GM12878 (cell line): ENCODE measurements at regions not wholly inside any gene's neighbourhood (a gene's known extent, or its start where the extent isn't known, plus 50 kb on each side); places are given as distances from the start of the nearest gene placed in this dataset.

ENCODE experiments used
- ATAC-seq: fragments of 200-7000 bp; cut with Tn5 transposase; 3 replicates; pipeline ENCODE4 v1.9.1; 2020; ENCODE audit warnings: mild to moderate bottlenecking, moderate library complexity
- BruUV-seq: library from RNA; stranded (reverse); fragments of 400-500 nt; replicated peaks from 2 replicates; lab custom pipeline; 2021; lab: Mats Ljungman, UMichigan
- CTCF ChIA-PET: fragments of 300-600 bp; sonication (Branson Sonifier 250); formaldehyde crosslinking; extraction: SDS; loops from one replicate; lab custom pipeline; 2021; ENCODE audit warnings: inconsistent platforms; lab: Yijun Ruan, JAX
- POLR2A ChIA-PET: fragments of 350-600 bp; formaldehyde crosslinking; extraction: SDS; loops from one replicate; lab custom pipeline; 2021; ENCODE audit warnings: inconsistent platforms; lab: Charles Lee
- RAD21 ChIA-PET: fragments of 300-600 bp; sonication (Branson Sonifier 250); formaldehyde crosslinking; loops from one replicate; lab custom pipeline; 2023; ENCODE audit warnings: antibody characterized with exemption; ENCODE audit not compliant: unreplicated experiment; lab: Charles Lee
- SMC1A ChIA-PET: fragments of 300-600 bp; sonication (Branson Sonifier 250); formaldehyde crosslinking; loops from one replicate; lab custom pipeline; 2023; ENCODE audit not compliant: unreplicated experiment, uncharacterized antibody; lab: Charles Lee
- DNase-seq: peaks from one replicate; pipeline ENCODE4 v3.0.0-alpha.2; 2011; ENCODE audit warnings: low read depth, low spot score
- FAIRE-seq: peaks from 3 replicates; lab custom pipeline; 2011; peaks lifted over from hg19 to GRCh38; lab: Jason Lieb, UNC
- H2AFZ ChIP-seq: 2 replicates; pipeline ENCODE4 v1.6.0; 2011; ENCODE audit warnings: low read depth, low read length, control low read depth; ENCODE audit not compliant: control insufficient read depth
- H3K27ac ChIP-seq: 2 replicates; pipeline ENCODE4 v1.5.1; 2011; ENCODE audit warnings: control low read depth; ENCODE audit not compliant: control insufficient read depth, insufficient read depth
- H3K27me3 ChIP-seq, 2 experiments: replicated peaks in 1 of 2; 2 replicates each; pipeline versions ENCODE4 v1.6.0 to v1.6.1; 2011; ENCODE audit warnings: low read length in 1 of 2; ENCODE audit not compliant: control insufficient read depth in 2 of 2, insufficient read depth in 2 of 2
- H3K36me3 ChIP-seq, 2 experiments: 2 replicates each; pipeline ENCODE4 v1.5.1; 2011; ENCODE audit warnings: low read length in 1 of 2; ENCODE audit not compliant: control insufficient read depth in 2 of 2, insufficient read depth in 2 of 2
- H3K4me1 ChIP-seq: 2 replicates; pipeline ENCODE4 v1.6.1; 2011; ENCODE audit warnings: mild to moderate bottlenecking, low read length, moderate library complexity, mixed read lengths; ENCODE audit not compliant: control insufficient read depth, insufficient read depth
- H3K4me2 ChIP-seq: 2 replicates; pipeline ENCODE4 v1.6.0; 2011; ENCODE audit warnings: control low read depth; ENCODE audit not compliant: control insufficient read depth, insufficient read depth
- H3K4me3 ChIP-seq: fragments of 200-600 bp; sonication (generic); 2 replicates; pipeline ENCODE4 v1.5.1; 2016
- H3K79me2 ChIP-seq: 2 replicates; pipeline ENCODE4 v1.6.0; 2011; ENCODE audit warnings: low read length; ENCODE audit not compliant: control insufficient read depth, insufficient read depth
- H3K9ac ChIP-seq: 2 replicates; pipeline ENCODE4 v1.8.0; 2011; ENCODE audit warnings: low read length, control low read depth, mixed read lengths; ENCODE audit not compliant: control insufficient read depth, insufficient read depth
- H3K9me3 ChIP-seq: replicated peaks from 3 replicates; pipeline ENCODE4 v1.5.1; 2011; ENCODE audit warnings: mild to moderate bottlenecking, low read length; ENCODE audit not compliant: control insufficient read depth, insufficient read depth
- H4K20me1 ChIP-seq: 2 replicates; pipeline ENCODE4 v1.6.0; 2011; ENCODE audit not compliant: control insufficient read depth, insufficient read depth
- BRCA1 ChIP-seq: IDR thresholded peaks from 2 replicates; pipeline ENCODE4 v1.6.1; 2011; ENCODE audit warnings: low read depth, low read length, improper control_type of control experiment
- CBX3 ChIP-seq: fragments of 200-600 bp; sonication (generic); IDR thresholded peaks from 2 replicates; pipeline ENCODE4 v1.6.1; 2016; ENCODE audit warnings: low read depth, borderline replicate concordance
- IKZF1 ChIP-seq: fragments of 450-650 bp; conservative IDR thresholded peaks from 2 replicates; pipeline ENCODE4 v1.6.1; 2017; ENCODE audit warnings: antibody characterized with exemption, mild to moderate bottlenecking
- KDM1A ChIP-seq: fragments of 200-600 bp; sonication (generic); IDR thresholded peaks from 2 replicates; pipeline ENCODE4 v1.6.1; 2016; ENCODE audit warnings: borderline replicate concordance
- MYB ChIP-seq: fragments of 150-350 bp; IDR thresholded peaks from 2 replicates; pipeline ENCODE4 v1.6.1; 2014; ENCODE audit warnings: mild to moderate bottlenecking, low read depth, low read length, borderline replicate concordance
- SUZ12 ChIP-seq: fragments of 200-600 bp; sonication (generic); IDR thresholded peaks from one replicate; pipeline ENCODE4 v1.6.1; 2018; ENCODE audit warnings: antibody characterized with exemption, mild to moderate bottlenecking; ENCODE audit not compliant: unreplicated experiment
- ZNF384 ChIP-seq: IDR thresholded peaks from 2 replicates; pipeline ENCODE4 v1.6.1; 2012; ENCODE audit warnings: low read depth, mild to moderate bottlenecking, low read length, improper control_type of control experiment, borderline replicate concordance
- WGBS: methylation state at CpG from one replicate; pipeline ENCODE4 v1.1.6; 2016; ENCODE audit warnings: low lambda C conversion rate; ENCODE audit not compliant: insufficient replicate concordance, insufficient coverage; ENCODE audit errors: missing lambda C conversion rate; 5-methylcytosine and 5-hydroxymethylcytosine counted together
- in situ Hi-C: fragments of 300-500 bp; cut with MboI; formaldehyde crosslinking; loops from 9 replicates; pipeline ENCODE4 v1.14.3; 2018; ENCODE audit warnings: mixed read lengths
- intact Hi-C: fragments of 100-400 bp; cut with micrococcal nuclease; formaldehyde crosslinking; loops from one replicate; pipeline ENCODE4 v1.14.2; 2022; ENCODE audit not compliant: unreplicated experiment
- TF ChIP-seq, protein P1 (sequence below): IDR thresholded peaks from 2 replicates; pipeline ENCODE4 v1.6.1; 2011; ENCODE audit warnings: low read depth, mild to moderate bottlenecking, low read length, moderate library complexity, borderline replicate concordance; ENCODE audit errors: extremely low read depth
- TF ChIP-seq, protein P2 (sequence below): fragments of 450-650 bp; IDR thresholded peaks from 2 replicates; pipeline ENCODE4 v1.6.1; 2016; ENCODE audit warnings: mild to moderate bottlenecking
- TF ChIP-seq, protein P3 (sequence below): fragments of 450-650 bp; IDR thresholded peaks from 2 replicates; pipeline ENCODE4 v1.6.1; 2017; ENCODE audit warnings: borderline replicate concordance
- TF ChIP-seq, protein P4 (sequence below): IDR thresholded peaks from 2 replicates; pipeline ENCODE4 v1.6.1; 2012; ENCODE audit warnings: low read depth, low read length, improper control_type of control experiment
- TF ChIP-seq, protein P5 (sequence below): IDR thresholded peaks from 2 replicates; pipeline ENCODE4 v1.6.1; 2012; ENCODE audit warnings: low read depth, low read length, improper control_type of control experiment

DNA sequence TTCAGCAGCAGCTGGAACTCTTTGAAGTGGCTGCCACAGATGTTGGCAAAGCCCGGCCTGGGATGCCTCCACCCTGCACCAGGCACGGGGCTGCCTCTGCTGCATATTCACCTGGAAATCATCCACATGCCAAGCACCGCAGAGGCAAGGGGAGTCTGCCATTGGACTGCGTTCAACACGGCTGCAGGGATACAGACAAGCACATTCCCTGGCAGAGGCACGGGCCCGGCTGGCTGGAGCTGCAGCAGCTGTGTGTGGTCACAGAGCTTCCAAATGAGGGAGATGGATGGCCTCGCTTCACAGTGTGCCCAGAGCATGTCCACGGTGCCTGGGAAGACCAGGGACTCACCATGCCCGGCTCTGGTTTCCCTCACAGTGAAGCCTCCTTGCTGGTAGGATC is 1378.9 kb downstream of the TBC1D22A start:
- H3K36me3 ChIP-seq: no peaks in the 10 kb centered on the region
- in situ Hi-C loops: no loop called here
- CTCF ChIA-PET: no interaction called here
- DNase-seq (no peak), ATAC-seq (no peak), FAIRE-seq (no peak)
- SMC1A ChIA-PET: no interaction called here
- H3K9me3 ChIP-seq: no peaks in the 10 kb centered on the region
- no peaks in the 10 kb centered on the region for H3K79me2 ChIP-seq
- no TSS peak for BruUV-seq
- H3K9ac ChIP-seq: no peak overlapping the region
- H4K20me1 ChIP-seq: no peaks in the 10 kb centered on the region
- no peak overlapping the region for H3K27ac ChIP-seq
- H3K4me3 ChIP-seq: no peak overlapping the region
- no peak overlapping the region for H2AFZ ChIP-seq
- H3K27me3 ChIP-seq: no peaks in the 10 kb centered on the region
- H3K4me1 ChIP-seq: peaks cover 4% of the 10 kb centered on the region; the same call in 1 of the 2 replicates
- POLR2A ChIA-PET: no interaction called here
- WGBS: 53% methylated on average over 10 of the region's 10 CpGs
- intact Hi-C loops: no loop called here
- no peak overlapping the region for H3K4me2 ChIP-seq
- TF ChIP-seq CBX3: no peak
- TF ChIP-seq, protein P1, sequence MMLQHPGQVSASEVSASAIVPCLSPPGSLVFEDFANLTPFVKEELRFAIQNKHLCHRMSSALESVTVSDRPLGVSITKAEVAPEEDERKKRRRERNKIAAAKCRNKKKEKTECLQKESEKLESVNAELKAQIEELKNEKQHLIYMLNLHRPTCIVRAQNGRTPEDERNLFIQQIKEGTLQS: no peak
- no peak for TF ChIP-seq ZNF384
- TF ChIP-seq BRCA1: no peak
- TF ChIP-seq, protein P2, sequence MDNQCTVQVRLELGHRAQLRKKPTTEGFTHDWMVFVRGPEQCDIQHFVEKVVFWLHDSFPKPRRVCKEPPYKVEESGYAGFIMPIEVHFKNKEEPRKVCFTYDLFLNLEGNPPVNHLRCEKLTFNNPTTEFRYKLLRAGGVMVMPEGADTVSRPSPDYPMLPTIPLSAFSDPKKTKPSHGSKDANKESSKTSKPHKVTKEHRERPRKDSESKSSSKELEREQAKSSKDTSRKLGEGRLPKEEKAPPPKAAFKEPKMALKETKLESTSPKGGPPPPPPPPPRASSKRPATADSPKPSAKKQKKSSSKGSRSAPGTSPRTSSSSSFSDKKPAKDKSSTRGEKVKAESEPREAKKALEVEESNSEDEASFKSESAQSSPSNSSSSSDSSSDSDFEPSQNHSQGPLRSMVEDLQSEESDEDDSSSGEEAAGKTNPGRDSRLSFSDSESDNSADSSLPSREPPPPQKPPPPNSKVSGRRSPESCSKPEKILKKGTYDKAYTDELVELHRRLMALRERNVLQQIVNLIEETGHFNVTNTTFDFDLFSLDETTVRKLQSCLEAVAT: no peak
- TF ChIP-seq MYB: no peak
- no peak for TF ChIP-seq IKZF1
- TF ChIP-seq, protein P3, sequence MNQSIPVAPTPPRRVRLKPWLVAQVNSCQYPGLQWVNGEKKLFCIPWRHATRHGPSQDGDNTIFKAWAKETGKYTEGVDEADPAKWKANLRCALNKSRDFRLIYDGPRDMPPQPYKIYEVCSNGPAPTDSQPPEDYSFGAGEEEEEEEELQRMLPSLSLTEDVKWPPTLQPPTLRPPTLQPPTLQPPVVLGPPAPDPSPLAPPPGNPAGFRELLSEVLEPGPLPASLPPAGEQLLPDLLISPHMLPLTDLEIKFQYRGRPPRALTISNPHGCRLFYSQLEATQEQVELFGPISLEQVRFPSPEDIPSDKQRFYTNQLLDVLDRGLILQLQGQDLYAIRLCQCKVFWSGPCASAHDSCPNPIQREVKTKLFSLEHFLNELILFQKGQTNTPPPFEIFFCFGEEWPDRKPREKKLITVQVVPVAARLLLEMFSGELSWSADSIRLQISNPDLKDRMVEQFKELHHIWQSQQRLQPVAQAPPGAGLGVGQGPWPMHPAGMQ: no peak
- TF ChIP-seq SUZ12: no peak
- TF ChIP-seq KDM1A: no peak
- TF ChIP-seq, protein P4, sequence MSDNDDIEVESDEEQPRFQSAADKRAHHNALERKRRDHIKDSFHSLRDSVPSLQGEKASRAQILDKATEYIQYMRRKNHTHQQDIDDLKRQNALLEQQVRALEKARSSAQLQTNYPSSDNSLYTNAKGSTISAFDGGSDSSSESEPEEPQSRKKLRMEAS: no peak
- TF ChIP-seq, protein P5, sequence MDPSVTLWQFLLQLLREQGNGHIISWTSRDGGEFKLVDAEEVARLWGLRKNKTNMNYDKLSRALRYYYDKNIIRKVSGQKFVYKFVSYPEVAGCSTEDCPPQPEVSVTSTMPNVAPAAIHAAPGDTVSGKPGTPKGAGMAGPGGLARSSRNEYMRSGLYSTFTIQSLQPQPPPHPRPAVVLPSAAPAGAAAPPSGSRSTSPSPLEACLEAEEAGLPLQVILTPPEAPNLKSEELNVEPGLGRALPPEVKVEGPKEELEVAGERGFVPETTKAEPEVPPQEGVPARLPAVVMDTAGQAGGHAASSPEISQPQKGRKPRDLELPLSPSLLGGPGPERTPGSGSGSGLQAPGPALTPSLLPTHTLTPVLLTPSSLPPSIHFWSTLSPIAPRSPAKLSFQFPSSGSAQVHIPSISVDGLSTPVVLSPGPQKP: no peak
- RAD21 ChIA-PET: no interaction called here
